ENCODE measurements at regions not wholly inside any gene's neighbourhood (a gene's known extent, or its start where the extent isn't known, plus 50 kb on each side); places are given as distances from the start of the nearest gene placed in this dataset.

DNA sequence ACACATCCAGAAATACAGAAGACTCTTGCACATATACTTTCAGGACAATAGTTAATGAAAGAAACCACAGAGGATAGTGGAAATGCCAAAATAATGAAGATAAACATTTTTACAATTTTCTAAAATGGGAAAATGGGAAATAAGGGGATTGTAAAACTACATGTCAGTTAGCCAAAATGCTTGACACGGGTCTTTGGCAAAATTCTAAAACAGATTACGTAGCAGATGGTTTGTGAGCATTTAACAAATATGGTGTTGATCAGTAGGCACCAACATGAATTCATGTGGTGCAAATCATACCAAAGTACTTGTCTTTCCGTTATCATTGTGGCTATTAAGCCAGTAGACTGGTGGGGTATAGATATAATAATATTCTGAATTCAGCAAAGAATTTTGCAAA is 348.5 kb upstream of the ROBO1 start:
- TF ChIP-seq, protein P1, sequence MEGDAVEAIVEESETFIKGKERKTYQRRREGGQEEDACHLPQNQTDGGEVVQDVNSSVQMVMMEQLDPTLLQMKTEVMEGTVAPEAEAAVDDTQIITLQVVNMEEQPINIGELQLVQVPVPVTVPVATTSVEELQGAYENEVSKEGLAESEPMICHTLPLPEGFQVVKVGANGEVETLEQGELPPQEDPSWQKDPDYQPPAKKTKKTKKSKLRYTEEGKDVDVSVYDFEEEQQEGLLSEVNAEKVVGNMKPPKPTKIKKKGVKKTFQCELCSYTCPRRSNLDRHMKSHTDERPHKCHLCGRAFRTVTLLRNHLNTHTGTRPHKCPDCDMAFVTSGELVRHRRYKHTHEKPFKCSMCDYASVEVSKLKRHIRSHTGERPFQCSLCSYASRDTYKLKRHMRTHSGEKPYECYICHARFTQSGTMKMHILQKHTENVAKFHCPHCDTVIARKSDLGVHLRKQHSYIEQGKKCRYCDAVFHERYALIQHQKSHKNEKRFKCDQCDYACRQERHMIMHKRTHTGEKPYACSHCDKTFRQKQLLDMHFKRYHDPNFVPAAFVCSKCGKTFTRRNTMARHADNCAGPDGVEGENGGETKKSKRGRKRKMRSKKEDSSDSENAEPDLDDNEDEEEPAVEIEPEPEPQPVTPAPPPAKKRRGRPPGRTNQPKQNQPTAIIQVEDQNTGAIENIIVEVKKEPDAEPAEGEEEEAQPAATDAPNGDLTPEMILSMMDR (IDR thresholded peaks at IDR 0.05): no peak
- no peak for TF ChIP-seq POLR2A (IDR thresholded peaks at IDR 0.05)
- no peak for TF ChIP-seq EP300 (IDR thresholded peaks at IDR 0.05)

Measured in tibial nerve (tissue), 4 donors.